Peyer's patch (tissue), 4 donors: ENCODE measurements at regions not wholly inside any gene's neighbourhood (a gene's known extent, or its start where the extent isn't known, plus 50 kb on each side); places are given as distances from the start of the nearest gene placed in this dataset.

Experiments used
- CTCF ChIP-seq, 6 experiments: fragments of 450-650 bp in 4 of 6; fragments of 200-600 bp in 2 of 6; sonication (generic) in 1 of 6; IDR thresholded peaks; one replicate each; pipeline ENCODE4 v1.5.1; 2017 to 2019; ENCODE audit warnings: antibody characterized with exemption in 6 of 6, mild to moderate bottlenecking in 3 of 6, moderate library complexity in 1 of 6
- POLR2A ChIP-seq, 2 donors: fragments of 450-650 bp; IDR thresholded peaks; one replicate each; pipeline ENCODE4 v1.5.1; 2017; ENCODE audit warnings: antibody characterized with exemption in 2 of 2, mild to moderate bottlenecking in 2 of 2, moderate library complexity in 2 of 2

GRCh38 chr4:152091405-152091804 lies 330.6 kb upstream of the GATB start:
- no peak for TF ChIP-seq CTCF (IDR thresholded peaks at IDR 0.05)
- no peak for TF ChIP-seq POLR2A (IDR thresholded peaks at IDR 0.05)
